Endodermal cell (in vitro differentiated cells): ENCODE measurements at regions not wholly inside any gene's neighbourhood (a gene's known extent, or its start where the extent isn't known, plus 50 kb on each side); places are given as distances from the start of the nearest gene placed in this dataset.

Experiments used
- DNase-seq: peaks from one replicate; pipeline ENCODE4 v3.0.0-alpha.2; 2017
- H3K27ac ChIP-seq: 2 replicates; pipeline ENCODE4 v1.5.1; 2013; ENCODE audit warnings: mild to moderate bottlenecking, low read depth, low read length, moderate library complexity
- H3K27me3 ChIP-seq: 2 replicates; pipeline ENCODE4 v1.6.1; 2013; ENCODE audit warnings: mild to moderate bottlenecking, low read length, moderate library complexity; ENCODE audit not compliant: insufficient read depth, control insufficient read depth, poor library complexity, severe bottlenecking
- H3K36me3 ChIP-seq: 2 replicates; pipeline ENCODE4 v1.7.0; 2013; ENCODE audit warnings: mild to moderate bottlenecking, low read length, moderate library complexity; ENCODE audit not compliant: control insufficient read depth, insufficient read depth
- H3K4me1 ChIP-seq: one replicate; pipeline ENCODE4 v1.7.0; 2013; ENCODE audit warnings: low read length; ENCODE audit not compliant: control insufficient read depth, insufficient read depth
- H3K4me3 ChIP-seq: 2 replicates; pipeline ENCODE4 v1.5.1; 2013; ENCODE audit warnings: mild to moderate bottlenecking, low read length, moderate library complexity
- H3K9ac ChIP-seq: 2 replicates; pipeline ENCODE4 v1.6.1; 2013; ENCODE audit warnings: mild to moderate bottlenecking, low read length, moderate library complexity; ENCODE audit not compliant: poor library complexity, severe bottlenecking; ENCODE audit errors: extremely low read depth
- H3K9me3 ChIP-seq: 2 replicates; pipeline ENCODE4 v1.6.1; 2013; ENCODE audit warnings: mild to moderate bottlenecking, low read length, moderate library complexity; ENCODE audit not compliant: control insufficient read depth
- H3K27ac Mint-ChIP-seq: 2 replicates; pipeline ENCODE4 v1.8.0; 2020; ENCODE audit warnings: mixed read lengths
- H3K27me3 Mint-ChIP-seq: 2 replicates; pipeline ENCODE4 v1.8.0; 2021; ENCODE audit warnings: mild to moderate bottlenecking, mixed read lengths; ENCODE audit not compliant: insufficient read depth
- H3K36me3 Mint-ChIP-seq: 2 replicates; pipeline ENCODE4 v1.8.0; 2020; ENCODE audit warnings: low read depth, mixed read lengths
- H3K4me1 Mint-ChIP-seq: 2 replicates; pipeline ENCODE4 v1.8.0; 2020; ENCODE audit warnings: mixed read lengths
- H3K4me3 Mint-ChIP-seq: 2 replicates; pipeline ENCODE4 v1.8.0; 2020; ENCODE audit warnings: mild to moderate bottlenecking, moderate library complexity, mixed read lengths
- H3K9me3 Mint-ChIP-seq: 2 replicates; pipeline ENCODE4 v1.8.0; 2020; ENCODE audit warnings: mild to moderate bottlenecking, mixed read lengths
- CTCF ChIP-seq: fragments of 200-600 bp; sonication (generic); conservative IDR thresholded peaks from 2 replicates; pipeline ENCODE4 v1.5.0; 2021; ENCODE audit warnings: antibody characterized with exemption, mild to moderate bottlenecking
- WGBS, 2 experiments: methylation state at CpG; one replicate each; pipeline versions ENCODE4 v1.1.5 to v1.1.7; 2013; ENCODE audit warnings: missing lambda C conversion rate in 2 of 2, mixed read lengths in 1 of 2; ENCODE audit not compliant: insufficient coverage in 1 of 2, insufficient read length in 1 of 2; 5-methylcytosine and 5-hydroxymethylcytosine counted together

DNA sequence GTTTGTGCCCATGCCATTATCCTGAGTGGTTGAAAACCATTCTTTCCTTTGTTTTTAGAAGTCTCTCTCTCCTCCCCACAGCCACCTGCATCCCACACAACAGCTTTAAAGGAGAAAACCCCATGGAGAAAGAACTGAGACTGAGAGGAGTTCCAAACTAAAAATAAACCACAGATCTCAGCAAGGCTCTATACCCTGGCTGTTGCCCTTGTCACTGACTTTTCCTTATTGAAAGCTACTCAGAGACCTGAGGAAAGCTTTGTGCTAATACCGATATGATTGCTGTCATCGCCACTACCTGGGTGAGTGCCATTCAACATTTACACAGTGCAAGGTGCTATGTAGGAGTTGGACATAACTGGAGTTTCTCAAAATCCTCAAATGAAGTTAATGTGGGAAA, 55.5 kb upstream of the RASGRP1 start:
- Mint-ChIP-seq H3K27me3 (peaks cover 5% of the 10 kb centered on the region), H3K4me1 (peaks cover 46% of the 10 kb centered on the region), H3K4me3 (no peak overlapping the region), H3K27ac (no peak overlapping the region), H3K36me3 (no peaks in the 10 kb centered on the region), H3K9me3 (no peaks in the 10 kb centered on the region)
- Histone ChIP-seq H3K4me3 (no peak overlapping the region), H3K27me3 (no peaks in the 10 kb centered on the region), H3K4me1 (peaks cover 9% of the 10 kb centered on the region), H3K9ac (no peak overlapping the region), H3K36me3 (no peaks in the 10 kb centered on the region), H3K27ac (no peak overlapping the region), H3K9me3 (no peaks in the 10 kb centered on the region)
- no peak for TF ChIP-seq CTCF
- WGBS, 2 experiments = 90 to 94% methylated on average over 2 of the region's 2 CpGs
- DNase-seq = no peak

GRCh38 chr15:38620851-38621594, 56.4 kb upstream of the RASGRP1 start:
- Histone ChIP-seq H3K27ac (no peak overlapping the region), H3K4me1 (peaks cover 12% of the 10 kb centered on the region), H3K4me3 (peak overlapping the region; percentile 1), H3K9ac (no peak overlapping the region), H3K27me3 (no peaks in the 10 kb centered on the region), H3K9me3 (no peaks in the 10 kb centered on the region), H3K36me3 (no peaks in the 10 kb centered on the region)
- H3K27ac Mint-ChIP-seq = peak overlapping the region; percentile 11
- DNase-seq = no peak
- WGBS, 2 experiments = 69 to 82% methylated on average over 2 to 3 of the region's 3 CpGs
- H3K4me3 Mint-ChIP-seq = no peak overlapping the region
- no peak for TF ChIP-seq CTCF
- peaks cover 45% of the 10 kb centered on the region for H3K4me1 Mint-ChIP-seq
- peaks cover 5% of the 10 kb centered on the region for H3K27me3 Mint-ChIP-seq
- no peaks in the 10 kb centered on the region for H3K36me3 Mint-ChIP-seq
- no peaks in the 10 kb centered on the region for H3K9me3 Mint-ChIP-seq

DNA sequence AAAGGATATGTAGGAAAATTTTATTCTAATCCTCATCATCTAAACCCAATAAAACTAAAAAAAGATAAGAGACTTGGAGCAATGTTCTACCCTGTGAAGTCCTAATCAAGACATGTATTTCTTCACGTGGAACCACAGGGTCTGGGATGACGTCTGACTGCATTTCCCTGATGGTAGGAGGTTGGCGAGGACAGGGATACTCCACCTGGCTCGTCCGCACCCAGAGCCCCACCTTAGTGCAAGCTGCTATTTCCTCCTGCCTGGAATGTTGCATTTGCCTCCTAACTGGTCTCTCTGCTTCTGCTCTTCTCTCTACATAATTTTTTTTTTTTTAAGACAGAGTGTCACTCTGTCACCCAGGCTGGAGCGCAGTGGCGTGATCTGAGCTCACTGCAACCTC, 57.7 kb upstream of the RASGRP1 start:
- Mint-ChIP-seq H3K4me1 (peaks cover 52% of the 10 kb centered on the region), H3K4me3 (no peak overlapping the region), H3K27ac (no peak overlapping the region), H3K9me3 (no peaks in the 10 kb centered on the region), H3K27me3 (peaks cover 5% of the 10 kb centered on the region), H3K36me3 (no peaks in the 10 kb centered on the region)
- Histone ChIP-seq H3K27me3 (no peaks in the 10 kb centered on the region), H3K4me1 (peaks cover 13% of the 10 kb centered on the region), H3K4me3 (no peak overlapping the region), H3K9me3 (no peaks in the 10 kb centered on the region), H3K9ac (no peak overlapping the region), H3K36me3 (no peaks in the 10 kb centered on the region), H3K27ac (no peak overlapping the region)
- 87 to 100% methylated on average over 5 to 7 of the region's 7 CpGs for WGBS, 2 experiments
- DNase-seq = no peak
- TF ChIP-seq CTCF = no peak
